Mucosa of rectum (tissue), 2 donors: ENCODE measurements at regions not wholly inside any gene's neighbourhood (a gene's known extent, or its start where the extent isn't known, plus 50 kb on each side); places are given as distances from the start of the nearest gene placed in this dataset.
"Not testable (repeated sequence)": the region's sequence is repeated elsewhere in the genome, so short reads cannot be mapped to it uniquely, and the experiment has no call there.

ENCODE experiments used
- H3K27ac ChIP-seq, 2 donors: one replicate each; pipeline ENCODE4 v1.7.0; 2013; ENCODE audit warnings: inconsistent platforms in 2 of 2, low read depth in 2 of 2, low read length in 2 of 2
- H3K27me3 ChIP-seq, 2 donors: one replicate each; pipeline ENCODE4 v1.7.0; 2013; ENCODE audit warnings: low read length in 2 of 2; ENCODE audit not compliant: control insufficient read depth in 2 of 2, insufficient read depth in 2 of 2
- H3K36me3 ChIP-seq, 2 donors: one replicate each; pipeline ENCODE4 v1.7.0; 2013; ENCODE audit warnings: low read length in 2 of 2; ENCODE audit not compliant: control insufficient read depth in 2 of 2, insufficient read depth in 2 of 2
- H3K4me1 ChIP-seq, 2 donors: one replicate each; pipeline ENCODE4 v1.7.0; 2013; ENCODE audit warnings: low read length in 2 of 2, mild to moderate bottlenecking in 1 of 2; ENCODE audit not compliant: control insufficient read depth in 2 of 2, insufficient read depth in 2 of 2
- H3K4me3 ChIP-seq, 2 donors: one replicate each; pipeline ENCODE4 v1.7.0; 2013; ENCODE audit warnings: low read length in 2 of 2
- H3K9ac ChIP-seq, 2 donors: one replicate each; pipeline ENCODE4 v1.7.0; 2013; ENCODE audit warnings: low read length in 2 of 2, low read depth in 1 of 2, mild to moderate bottlenecking in 1 of 2
- H3K9me3 ChIP-seq, 2 donors: one replicate each; pipeline ENCODE4 v1.7.0; 2013; ENCODE audit warnings: low read length in 2 of 2; ENCODE audit not compliant: control insufficient read depth in 2 of 2
- donor health status: healthy.
- donor health status: Normal muscosa, but diverticular disease.

DNA sequence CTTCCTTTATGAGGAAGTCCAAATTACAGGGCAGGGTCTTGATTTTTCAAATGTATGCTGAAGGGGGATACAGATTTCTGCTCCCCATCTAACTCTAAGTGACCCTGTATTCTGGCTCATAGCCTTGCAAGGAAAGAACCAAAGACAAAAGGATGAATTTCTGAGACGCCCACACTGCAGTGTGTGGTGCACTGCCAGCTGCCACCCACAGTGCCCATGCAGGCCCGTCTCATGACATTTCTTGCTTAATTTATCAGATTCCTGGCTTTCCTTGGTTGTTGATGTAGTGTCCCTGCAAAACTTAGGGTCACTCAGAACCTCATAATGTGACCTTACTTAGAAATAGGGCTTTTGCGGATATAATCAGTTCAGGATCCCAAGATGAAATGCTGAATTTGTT, 68.0 kb downstream of the CBLN4 start:
- Histone ChIP-seq H3K36me3 (no peaks in the 10 kb centered on the region), H3K4me1 (no peaks in the 10 kb centered on the region), H3K27me3 (no peaks in the 10 kb centered on the region), H3K27ac (no peak overlapping the region), H3K9me3 (no peaks in the 10 kb centered on the region), H3K4me3 (no peak overlapping the region), H3K9ac (no peak overlapping the region)

DNA sequence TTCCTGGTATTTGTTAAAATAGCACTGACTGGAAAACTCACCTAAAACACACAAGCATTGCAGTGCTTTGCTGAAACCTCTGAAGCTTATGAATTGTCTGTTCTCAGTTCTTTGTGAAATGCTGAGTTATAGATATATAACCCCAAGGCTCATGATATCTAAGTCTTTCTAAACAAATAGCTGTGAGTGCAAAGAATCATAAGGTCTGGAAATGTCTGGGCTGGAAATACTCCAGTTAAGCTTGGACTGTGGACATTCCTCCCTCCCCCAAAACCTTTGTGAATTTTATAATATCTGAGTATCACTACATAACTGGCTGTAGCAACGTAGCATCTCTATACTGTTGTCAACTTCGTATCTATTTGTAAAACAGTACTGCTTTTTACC, 69.1 kb downstream of the CBLN4 start:
- Histone ChIP-seq H3K9ac (no peak overlapping the region), H3K27me3 (no peaks in the 10 kb centered on the region), H3K36me3 (no peaks in the 10 kb centered on the region), H3K9me3 (no peaks in the 10 kb centered on the region), H3K4me3 (no peak overlapping the region), H3K27ac (no peak overlapping the region), H3K4me1 (no peaks in the 10 kb centered on the region)

DNA sequence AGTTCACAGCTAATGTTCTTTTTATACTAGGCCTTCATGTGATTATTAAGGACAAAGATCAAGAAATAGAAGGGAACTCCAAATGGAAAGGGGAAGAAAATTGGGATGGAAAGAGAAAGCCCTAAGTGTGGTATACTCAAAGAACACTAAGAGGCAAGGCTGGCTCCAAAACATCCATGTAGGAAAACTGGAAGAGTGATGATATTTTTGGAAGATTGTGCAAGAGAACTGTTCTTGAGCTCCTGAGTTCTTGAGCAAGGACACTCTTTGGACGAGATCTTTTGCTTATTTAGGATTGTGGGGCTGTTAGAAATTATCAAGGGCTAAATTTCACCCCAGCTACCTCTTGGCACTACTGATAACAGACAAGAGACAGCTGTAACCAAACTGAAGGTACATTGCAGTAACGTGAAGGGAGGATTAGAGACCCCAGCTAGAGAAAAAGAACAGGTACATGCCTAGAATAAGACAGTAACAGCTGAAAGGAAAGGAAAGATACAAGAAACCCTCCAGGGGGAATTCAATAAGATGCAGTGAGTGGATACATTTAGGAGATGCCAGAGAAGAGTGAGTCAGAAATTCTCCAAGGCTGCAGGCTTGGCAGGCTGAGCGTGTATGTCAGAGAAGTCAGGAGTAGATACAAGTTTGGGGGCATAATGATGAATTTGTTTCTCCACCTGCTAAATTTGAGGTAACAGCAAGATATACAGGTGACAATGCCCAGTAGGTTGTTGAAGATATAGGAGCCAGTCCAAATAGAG, 69.7 kb downstream of the CBLN4 start:
- no peaks in the 10 kb centered on the region for H3K36me3 ChIP-seq
- no peak overlapping the region for H3K4me3 ChIP-seq
- H3K27me3 ChIP-seq: no peaks in the 10 kb centered on the region
- no peak overlapping the region for H3K27ac ChIP-seq
- no peaks in the 10 kb centered on the region for H3K9me3 ChIP-seq
- no peak overlapping the region for H3K9ac ChIP-seq
- H3K4me1 ChIP-seq: no peaks in the 10 kb centered on the region

DNA sequence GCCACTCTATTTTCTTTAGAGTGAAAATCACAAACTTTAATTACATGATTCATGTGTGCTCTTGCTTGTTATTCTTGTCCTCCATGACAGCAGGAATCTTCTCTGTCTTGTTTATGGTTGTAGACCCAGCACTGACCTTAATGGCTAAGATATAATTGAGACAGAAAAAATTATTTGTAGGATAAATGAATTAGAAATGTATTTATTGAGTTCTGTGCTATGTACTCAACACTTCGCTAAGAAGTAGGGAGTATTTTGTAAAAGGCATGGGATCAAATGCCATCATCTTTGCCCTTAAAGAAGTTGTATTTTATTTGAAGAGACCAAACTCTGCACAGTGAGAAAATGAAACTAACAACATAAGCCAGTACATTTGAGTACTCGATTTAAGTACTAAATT, 71.2 kb downstream of the CBLN4 start:
- no peaks in the 10 kb centered on the region for H3K27me3 ChIP-seq
- H3K27ac ChIP-seq: no peak overlapping the region
- no peaks in the 10 kb centered on the region for H3K4me1 ChIP-seq
- H3K9ac ChIP-seq: no peak overlapping the region
- no peaks in the 10 kb centered on the region for H3K36me3 ChIP-seq
- no peaks in the 10 kb centered on the region for H3K9me3 ChIP-seq
- no peak overlapping the region for H3K4me3 ChIP-seq

DNA sequence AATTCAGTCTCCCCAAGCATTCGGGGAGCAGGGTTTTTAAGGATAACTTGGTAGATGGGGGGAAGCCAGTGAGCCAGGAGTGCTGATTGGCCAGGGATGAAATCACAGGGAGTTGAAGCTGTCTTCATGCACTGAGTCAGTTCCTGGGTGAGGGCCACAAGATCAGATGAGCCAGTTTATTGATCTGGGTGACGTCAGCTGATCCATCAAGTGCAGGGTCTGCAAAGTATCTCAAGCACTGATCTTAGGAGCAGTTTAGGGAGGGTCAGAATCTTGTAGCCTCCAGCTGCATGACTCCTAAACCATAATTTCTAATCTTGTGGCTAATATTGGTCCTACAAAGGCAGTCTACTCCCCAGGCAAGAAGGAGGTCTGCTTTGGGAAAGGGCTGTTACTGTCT, 74.4 kb downstream of the CBLN4 start:
- not testable (repeated sequence) for H3K27me3 ChIP-seq, H3K4me1 ChIP-seq, H3K27ac ChIP-seq, H3K36me3 ChIP-seq, H3K4me3 ChIP-seq, H3K9me3 ChIP-seq, H3K9ac ChIP-seq

DNA sequence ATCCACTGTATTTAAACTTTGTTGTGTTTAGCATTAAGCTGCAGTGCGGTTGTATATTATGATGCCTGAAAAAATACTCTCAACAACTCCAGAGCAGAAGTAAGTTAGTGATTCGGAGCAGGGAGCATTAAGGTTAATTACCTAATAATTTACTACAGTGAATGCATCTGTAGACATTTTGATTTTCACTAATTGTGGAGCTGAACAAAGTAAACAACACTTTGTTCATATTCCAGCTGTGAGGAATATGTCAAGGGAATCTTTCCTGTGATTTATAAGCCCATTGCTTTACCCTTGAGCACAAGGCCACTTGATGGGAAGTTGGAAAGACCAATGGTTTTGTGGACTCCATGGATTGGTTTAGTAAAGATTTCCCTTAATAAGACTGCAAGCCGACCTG, 77.1 kb downstream of the CBLN4 start:
- Histone ChIP-seq H3K36me3 (no peaks in the 10 kb centered on the region), H3K27me3 (no peaks in the 10 kb centered on the region), H3K27ac (no peak overlapping the region), H3K4me1 (no peaks in the 10 kb centered on the region), H3K4me3 (no peak overlapping the region), H3K9ac (no peak overlapping the region), H3K9me3 (no peaks in the 10 kb centered on the region)

DNA sequence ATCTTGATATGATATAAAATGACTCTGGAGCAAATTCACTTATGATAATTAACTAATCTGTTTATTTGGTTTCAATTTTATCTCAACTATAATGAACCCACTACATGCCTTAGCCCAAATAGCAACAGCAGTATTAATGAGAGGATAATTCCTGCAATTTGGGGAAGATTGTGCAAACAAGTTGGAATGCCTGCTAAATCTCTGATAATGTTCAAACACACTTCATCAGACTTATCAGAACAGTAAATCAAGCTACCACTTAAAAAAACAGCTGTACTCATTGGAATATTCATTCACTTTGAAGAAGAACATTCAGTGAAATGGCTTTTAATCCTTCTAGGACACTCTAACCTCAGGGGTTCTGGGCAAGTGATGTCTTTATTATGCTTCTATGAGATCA, 85.4 kb downstream of the CBLN4 start:
- no peak overlapping the region for H3K9ac ChIP-seq
- H3K4me3 ChIP-seq: no peak overlapping the region
- no peaks in the 10 kb centered on the region for H3K36me3 ChIP-seq
- H3K4me1 ChIP-seq: no peaks in the 10 kb centered on the region
- no peaks in the 10 kb centered on the region for H3K27me3 ChIP-seq
- H3K9me3 ChIP-seq: no peaks in the 10 kb centered on the region
- no peak overlapping the region for H3K27ac ChIP-seq

DNA sequence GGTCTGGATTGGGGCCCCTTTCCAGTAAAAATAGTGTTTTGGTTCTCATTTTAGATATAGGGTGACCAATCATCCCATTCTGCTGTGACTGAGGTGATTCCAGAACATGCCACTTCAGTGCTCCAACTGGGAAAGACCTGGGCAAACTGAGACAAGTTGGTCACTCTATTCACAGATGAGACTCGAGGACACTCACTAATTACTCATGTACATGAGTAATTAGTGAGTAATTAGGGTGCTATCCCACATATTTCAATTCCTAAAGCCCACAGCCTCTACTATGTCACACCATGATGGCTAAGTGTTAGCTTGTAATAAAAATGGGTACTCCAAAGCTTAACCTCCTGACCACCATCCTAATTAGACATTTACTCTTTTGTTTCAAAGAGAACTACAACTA, 86.0 kb downstream of the CBLN4 start:
- Histone ChIP-seq H3K36me3 (no peaks in the 10 kb centered on the region), H3K9me3 (no peaks in the 10 kb centered on the region), H3K27ac (no peak overlapping the region), H3K4me3 (no peak overlapping the region), H3K4me1 (no peaks in the 10 kb centered on the region), H3K9ac (no peak overlapping the region), H3K27me3 (no peaks in the 10 kb centered on the region)

DNA sequence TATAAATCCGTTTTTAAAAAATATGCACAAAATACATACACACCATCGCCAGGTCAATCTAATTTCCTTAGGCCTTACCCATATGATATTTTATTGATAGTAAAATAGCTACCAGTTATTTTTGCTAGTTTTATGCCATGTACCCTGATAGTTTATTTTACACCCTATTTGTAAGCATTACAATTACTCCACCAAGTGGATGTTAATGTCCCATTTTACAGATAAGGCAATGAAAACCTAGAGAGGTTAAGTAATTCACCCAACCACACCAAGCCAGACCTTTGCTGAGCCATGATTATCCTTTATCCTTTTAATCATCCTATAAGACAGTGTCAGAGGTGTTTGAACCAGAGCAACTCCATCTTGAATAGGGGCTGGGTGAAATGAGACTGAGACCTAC, 86.8 kb downstream of the CBLN4 start:
- no peaks in the 10 kb centered on the region for H3K4me1 ChIP-seq
- no peak overlapping the region for H3K4me3 ChIP-seq
- H3K36me3 ChIP-seq: no peaks in the 10 kb centered on the region
- H3K27me3 ChIP-seq: no peaks in the 10 kb centered on the region
- no peaks in the 10 kb centered on the region for H3K9me3 ChIP-seq
- no peak overlapping the region for H3K27ac ChIP-seq
- H3K9ac ChIP-seq: no peak overlapping the region

DNA sequence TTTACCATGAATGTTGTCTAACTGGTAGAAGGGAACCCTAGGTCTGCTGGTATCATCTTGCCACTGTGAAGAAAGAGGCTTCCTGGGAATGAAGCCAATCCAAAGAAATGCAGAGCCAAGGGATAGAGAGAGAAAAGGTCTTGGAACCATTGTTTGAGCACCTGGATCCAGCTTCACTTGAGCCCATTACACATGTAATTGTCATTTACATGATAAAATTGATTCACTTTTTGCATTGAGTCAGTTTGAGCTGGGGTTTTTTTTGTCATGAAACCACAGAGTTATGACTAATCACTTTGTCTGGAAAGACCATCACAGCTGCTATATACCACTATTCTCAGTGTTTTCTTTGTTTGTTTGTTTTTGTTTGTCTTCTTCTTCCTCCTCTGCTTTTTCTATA, 112.3 kb downstream of the CBLN4 start:
- no peak overlapping the region for H3K27ac ChIP-seq
- H3K27me3 ChIP-seq: no peaks in the 10 kb centered on the region
- H3K36me3 ChIP-seq: no peaks in the 10 kb centered on the region
- H3K4me3 ChIP-seq: no peak overlapping the region
- H3K9ac ChIP-seq: no peak overlapping the region
- H3K4me1 ChIP-seq: no peaks in the 10 kb centered on the region
- H3K9me3 ChIP-seq: no peaks in the 10 kb centered on the region

DNA sequence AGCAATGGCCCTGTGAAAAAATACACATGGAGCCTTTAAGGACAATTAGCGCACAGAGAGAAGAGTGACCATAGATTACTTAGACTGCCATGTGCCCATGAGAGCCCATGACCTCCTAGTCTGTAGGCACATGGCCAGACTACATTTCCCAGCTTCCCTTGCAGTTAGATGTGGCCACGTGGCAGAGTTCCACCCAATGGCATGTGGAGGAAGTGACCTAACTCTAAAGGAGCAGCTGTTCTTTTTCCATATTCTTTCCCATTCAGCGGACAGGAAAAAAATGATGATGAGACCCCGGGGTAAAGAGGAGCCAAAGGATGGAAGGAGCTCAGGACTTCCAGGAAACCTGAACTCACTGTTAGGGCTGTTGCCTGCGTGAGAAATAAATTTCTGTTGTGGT, 116.6 kb downstream of the CBLN4 start:
- Histone ChIP-seq H3K9ac (no peak overlapping the region), H3K27me3 (no peaks in the 10 kb centered on the region), H3K36me3 (no peaks in the 10 kb centered on the region), H3K4me1 (no peaks in the 10 kb centered on the region), H3K4me3 (no peak overlapping the region), H3K9me3 (no peaks in the 10 kb centered on the region), H3K27ac (no peak overlapping the region)
